H1 (cell line): ENCODE measurements at regions not wholly inside any gene's neighbourhood (a gene's known extent, or its start where the extent isn't known, plus 50 kb on each side); places are given as distances from the start of the nearest gene placed in this dataset.

ENCODE experiments used
- CTCF ChIA-PET: fragments of 300-600 bp; sonication (Branson Sonifier 250); formaldehyde crosslinking; loops from one replicate; lab custom pipeline; 2021; ENCODE audit not compliant: partially characterized antibody; lab: Charles Lee
- POLR2A ChIA-PET: fragments of 300-600 bp; sonication (Branson Sonifier 250); formaldehyde crosslinking; loops from one replicate; lab custom pipeline; 2021; ENCODE audit warnings: inconsistent platforms; ENCODE audit not compliant: partially characterized antibody; lab: Charles Lee
- DNase-seq, 2 experiments: peaks; one replicate each; pipeline versions ENCODE4 v3.0.0 to v3.0.0-alpha.2; 2010 to 2022; ENCODE audit warnings: low spot score in 2 of 2, low read depth in 1 of 2, mixed read lengths in 1 of 2
- FAIRE-seq: peaks from 2 replicates; lab custom pipeline; 2011; peaks lifted over from hg19 to GRCh38; lab: Jason Lieb, UNC
- H2AFZ ChIP-seq: 2 replicates; pipeline ENCODE4 v1.8.1; 2012; ENCODE audit warnings: low read length, inconsistent platforms
- H2AK5ac ChIP-seq: 2 replicates; pipeline ENCODE4 v1.6.1; 2013; ENCODE audit warnings: low read depth, low read length
- H2BK120ac ChIP-seq: replicated peaks from 2 replicates; pipeline ENCODE3; 2013; ENCODE audit warnings: low read depth, low read length, inconsistent platforms
- H2BK12ac ChIP-seq: 2 replicates; pipeline ENCODE4 v1.6.1; 2013; ENCODE audit warnings: low read depth, low read length
- H2BK15ac ChIP-seq: 2 replicates; pipeline ENCODE4 v1.6.1; 2013; ENCODE audit warnings: low read length
- H2BK20ac ChIP-seq: 2 replicates; pipeline ENCODE4 v1.6.1; 2013; ENCODE audit warnings: low read length
- H2BK5ac ChIP-seq: 2 replicates; pipeline ENCODE4 v1.6.1; 2013; ENCODE audit warnings: low read depth, low read length
- H3K14ac ChIP-seq: 2 replicates; pipeline ENCODE4 v1.6.1; 2013; ENCODE audit warnings: inconsistent platforms; ENCODE audit not compliant: insufficient read length
- H3K18ac ChIP-seq: 2 replicates; pipeline ENCODE4 v1.6.1; 2013; ENCODE audit warnings: low read length; ENCODE audit errors: extremely low read depth
- H3K23ac ChIP-seq: 2 replicates; pipeline ENCODE4 v1.6.1; 2013; ENCODE audit warnings: inconsistent platforms; ENCODE audit not compliant: insufficient read length
- H3K23me2 ChIP-seq: 2 replicates; pipeline ENCODE4 v1.6.1; 2013; ENCODE audit warnings: low read depth, low read length
- H3K27ac ChIP-seq: 2 replicates; pipeline ENCODE4 v1.6.1; 2011; ENCODE audit warnings: low read depth, low read length, inconsistent platforms
- H3K27me3 ChIP-seq, 4 experiments: replicated peaks in 1 of 4; 1 replicate in 1 of 4; 2 replicates in 3 of 4; pipeline versions ENCODE4 v1.6.1 to v1.8.1; 2011 to 2013; ENCODE audit warnings: low read length in 3 of 4, mild to moderate bottlenecking in 3 of 4, inconsistent platforms in 2 of 4, mixed read lengths in 2 of 4, moderate library complexity in 1 of 4; ENCODE audit not compliant: control insufficient read depth in 3 of 4, insufficient read depth in 3 of 4; ENCODE audit errors: extremely low read depth in 1 of 4
- H3K36me3 ChIP-seq, 4 experiments: 2 replicates each; pipeline versions ENCODE4 v1.6.1 to v1.8.1; 2011 to 2013; ENCODE audit warnings: mild to moderate bottlenecking in 4 of 4, low read length in 3 of 4, moderate library complexity in 2 of 4, control low read depth in 1 of 4, inconsistent platforms in 1 of 4; ENCODE audit not compliant: insufficient read depth in 4 of 4, control insufficient read depth in 2 of 4
- H3K4ac ChIP-seq: replicated peaks from 2 replicates; pipeline ENCODE3; 2013; ENCODE audit warnings: low read length, low read depth, mixed read lengths, inconsistent platforms; ENCODE audit not compliant: insufficient read length
- H3K4me1 ChIP-seq, 4 experiments: replicated peaks in 1 of 4; 1 replicate in 1 of 4; 2 replicates in 3 of 4; pipeline versions ENCODE4 v1.6.1 to v1.8.1; 2011 to 2013; ENCODE audit warnings: low read length in 3 of 4, inconsistent platforms in 2 of 4, mixed read lengths in 1 of 4; ENCODE audit not compliant: insufficient read depth in 4 of 4, control insufficient read depth in 3 of 4
- H3K4me2 ChIP-seq, 2 experiments: 2 replicates each; pipeline versions ENCODE4 v1.6.1 to v1.8.1; 2011 to 2013; ENCODE audit warnings: low read depth in 2 of 2, low read length in 2 of 2, control low read depth in 1 of 2, inconsistent platforms in 1 of 2, mild to moderate bottlenecking in 1 of 2; ENCODE audit not compliant: insufficient read depth in 1 of 2
- H3K4me3 ChIP-seq, 4 experiments: fragments of 200-600, 300-600 bp in 1 of 4; sonication (generic), shearing (Covaris generic), sonication (Bioruptor Twin) in 1 of 4; 2 replicates each; pipeline versions ENCODE4 v1.5.1 to v1.8.1; 2011 to 2016; ENCODE audit warnings: low read length in 4 of 4, low read depth in 3 of 4, control low read depth in 2 of 4, inconsistent platforms in 2 of 4, mild to moderate bottlenecking in 2 of 4, mixed read lengths in 1 of 4, moderate library complexity in 1 of 4; ENCODE audit not compliant: insufficient read depth in 2 of 4; ENCODE audit errors: extremely low read depth in 1 of 4
- H3K56ac ChIP-seq: replicated peaks from 2 replicates; pipeline ENCODE3; 2013; ENCODE audit warnings: low read depth, mild to moderate bottlenecking, mixed read lengths, low read length, inconsistent platforms; ENCODE audit not compliant: insufficient read length
- H3K79me1 ChIP-seq: 2 replicates; pipeline ENCODE4 v1.6.1; 2013; ENCODE audit warnings: low read depth, low read length, control low read depth
- H3K79me2 ChIP-seq, 2 experiments: 2 replicates each; pipeline versions ENCODE4 v1.6.1 to v1.8.1; 2012 to 2013; ENCODE audit warnings: low read length in 2 of 2, mild to moderate bottlenecking in 2 of 2, inconsistent platforms in 1 of 2; ENCODE audit not compliant: insufficient read depth in 2 of 2, control insufficient read depth in 1 of 2
- H3K9ac ChIP-seq, 4 experiments: replicated peaks in 1 of 4; 1 replicate in 1 of 4; 2 replicates in 3 of 4; pipeline versions ENCODE4 v1.6.1 to v1.8.1; 2011 to 2013; ENCODE audit warnings: low read depth in 3 of 4, low read length in 3 of 4, control low read depth in 2 of 4, mild to moderate bottlenecking in 2 of 4, moderate library complexity in 2 of 4, inconsistent platforms in 1 of 4; ENCODE audit errors: extremely low read depth in 1 of 4
- H3K9me3 ChIP-seq, 2 experiments: 2 replicates each; pipeline versions ENCODE4 v1.6.1 to v1.8.1; 2012 to 2013; ENCODE audit warnings: mild to moderate bottlenecking in 2 of 2, moderate library complexity in 2 of 2, control low read depth in 1 of 2, inconsistent platforms in 1 of 2, low read depth in 1 of 2, low read length in 1 of 2, mixed read lengths in 1 of 2; ENCODE audit not compliant: insufficient read depth in 2 of 2
- H4K20me1 ChIP-seq, 2 experiments: replicated peaks in 1 of 2; 2 replicates each; pipeline versions ENCODE3 to v1.8.1; 2011 to 2013; ENCODE audit warnings: inconsistent platforms in 2 of 2, low read length in 2 of 2, mild to moderate bottlenecking in 1 of 2; ENCODE audit not compliant: insufficient read depth in 2 of 2, control insufficient read depth in 1 of 2
- H4K5ac ChIP-seq: 2 replicates; pipeline ENCODE4 v1.6.1; 2013; ENCODE audit warnings: low read length, low read depth, mixed read lengths, inconsistent platforms; ENCODE audit not compliant: insufficient read length
- H4K8ac ChIP-seq: 2 replicates; pipeline ENCODE4 v1.8.0; 2013; ENCODE audit warnings: mild to moderate bottlenecking, moderate library complexity, low read length, inconsistent platforms; ENCODE audit not compliant: insufficient read depth; ENCODE audit errors: extremely low read depth
- H4K91ac ChIP-seq: replicated peaks from 2 replicates; pipeline ENCODE3; 2013; ENCODE audit warnings: low read length, mixed read lengths, inconsistent platforms; ENCODE audit not compliant: insufficient read length
- BCL11A ChIP-seq, 2 experiments: IDR thresholded peaks; one replicate each; pipeline ENCODE4 v1.6.1; 2011; ENCODE audit warnings: low read depth in 2 of 2, low read length in 2 of 2, mild to moderate bottlenecking in 2 of 2
- CBX5 ChIP-seq: fragments of 300-800, 300-1000 bp; sonication (generic); IDR thresholded peaks from 2 replicates; pipeline ENCODE4 v1.7.1; 2016; ENCODE audit warnings: antibody characterized with exemption, low read length, low read depth
- CHD2 ChIP-seq: IDR thresholded peaks from 2 replicates; pipeline ENCODE4 v1.6.1; 2012; ENCODE audit warnings: low read length, improper control_type of control experiment
- CTCF ChIP-seq, 3 experiments: IDR thresholded peaks; 1 replicate in 2 of 3; 2 replicates in 1 of 3; pipeline versions ENCODE4 v1.5.1 to v1.6.1; 2011; ENCODE audit warnings: low read length in 3 of 3, mild to moderate bottlenecking in 3 of 3, inconsistent platforms in 2 of 3, low read depth in 1 of 3, moderate library complexity in 1 of 3; ENCODE audit not compliant: insufficient read depth in 1 of 3; ENCODE audit errors: control extremely low read depth in 1 of 3
- SP1 ChIP-seq: IDR thresholded peaks from 2 replicates; pipeline ENCODE4 v1.6.1; 2011; ENCODE audit warnings: low read depth, low read length
- WGBS, 2 experiments: shearing (Covaris generic) in 1 of 2; methylation state at CpG; one replicate each; pipeline versions ENCODE4 v1.1.6 to v1.1.7; 2013 to 2015; ENCODE audit warnings: low lambda C conversion rate in 2 of 2, mixed read lengths in 2 of 2, inconsistent platforms in 1 of 2, low coverage in 1 of 2, missing lambda C conversion rate in 1 of 2; ENCODE audit not compliant: insufficient replicate concordance in 2 of 2, insufficient coverage in 1 of 2, insufficient read length in 1 of 2; ENCODE audit errors: extremely low coverage in 1 of 2, missing lambda C conversion rate in 1 of 2; 5-methylcytosine and 5-hydroxymethylcytosine counted together

GRCh38 chr10:62512732-62513475, 138.7 kb downstream of the ZNF365 start:
- Histone ChIP-seq H2BK20ac (no peak overlapping the region), H3K9ac (no peak overlapping the region), H2BK12ac (no peak overlapping the region), H3K9me3 (no peaks in the 10 kb centered on the region), H3K23me2 (no peaks in the 10 kb centered on the region), H4K8ac (no peak overlapping the region), H2BK120ac (no peak overlapping the region), H3K4me2 (no peak overlapping the region), H3K56ac (no peak overlapping the region), H2BK5ac (no peak overlapping the region), H2BK15ac (no peak overlapping the region), H2AFZ (0 out of 2 replicates have a peak overlapping the region, but pooled peaks have one; percentile 46), H3K14ac (no peak overlapping the region), H3K36me3 (no peaks in the 10 kb centered on the region), H3K27me3 (no peaks in the 10 kb centered on the region; a peak in 1 of 7 replicates), H3K18ac (no peak overlapping the region), H3K79me1 (no peaks in the 10 kb centered on the region), H4K20me1 (no peaks in the 10 kb centered on the region), H3K27ac (no peak overlapping the region), H3K79me2 (no peaks in the 10 kb centered on the region), H3K4me1 (no peaks in the 10 kb centered on the region), H4K91ac (no peak overlapping the region), H4K5ac (no peak overlapping the region), H2AK5ac (no peak overlapping the region), H3K4ac (no peak overlapping the region), H3K23ac (no peak overlapping the region), H3K4me3 (no peak overlapping the region)
- no peak for FAIRE-seq
- no peak for DNase-seq
- CTCF ChIA-PET = interaction anchor here (0.6 to 1.3 kb wide), 2 partner anchors 13 to 1849 kb away, joined by 3 to 4 read pairs; no protein-coding TSS in a partner anchor
- 92% methylated on average over 5 of the region's 5 CpGs; no CpG with 5 or more reads in 1 of the 2 experiments for WGBS, 2 experiments
- POLR2A ChIA-PET = no interaction called here
- TF ChIP-seq CBX5 = no peak
- TF ChIP-seq SP1 = no peak
- TF ChIP-seq CTCF (IDR thresholded peaks at IDR 0.05; ENCODE audit: control extremely low read depth in 1 of 3, insufficient read depth in 1 of 3, low read depth in 1 of 3, low read length in 3 of 3) = no peak
- TF ChIP-seq BCL11A (IDR thresholded peaks at IDR 0.05; ENCODE audit: low read depth in 2 of 2, low read length in 2 of 2) = no peak
- no peak for TF ChIP-seq CHD2
